Hepatocyte (in vitro differentiated cells): ENCODE measurements at regions not wholly inside any gene's neighbourhood (a gene's known extent, or its start where the extent isn't known, plus 50 kb on each side); places are given as distances from the start of the nearest gene placed in this dataset.

Experiments
- DNase-seq: peaks from one replicate; pipeline ENCODE4 v3.0.0-alpha.2; 2016; ENCODE audit warnings: low spot score
- H2AFZ ChIP-seq: fragments of 200-600 bp; sonication (generic); 2 replicates; pipeline ENCODE4 v1.6.0; 2016; ENCODE audit warnings: antibody characterized with exemption, mild to moderate bottlenecking
- H3K27ac ChIP-seq: fragments of 200-600 bp; sonication (generic); 2 replicates; pipeline ENCODE4 v1.5.1; 2016; ENCODE audit warnings: mild to moderate bottlenecking
- H3K27me3 ChIP-seq: fragments of 200-600 bp; sonication (generic); 2 replicates; pipeline ENCODE4 v1.6.1; 2016
- H3K36me3 ChIP-seq: fragments of 200-600 bp; sonication (generic); replicated peaks from 2 replicates; pipeline ENCODE4 v1.5.1; 2016; ENCODE audit warnings: low read depth; ENCODE audit not compliant: insufficient read depth
- H3K4me1 ChIP-seq: fragments of 200-600 bp; sonication (generic); 2 replicates; pipeline ENCODE4 v1.5.1; 2016; ENCODE audit warnings: mild to moderate bottlenecking, moderate library complexity; ENCODE audit not compliant: insufficient read depth
- H3K4me2 ChIP-seq: fragments of 200-600 bp; sonication (generic); 2 replicates; pipeline ENCODE4 v1.6.0; 2016
- H3K4me3 ChIP-seq: fragments of 200-600 bp; sonication (generic); 2 replicates; pipeline ENCODE4 v1.5.1; 2016; ENCODE audit warnings: mild to moderate bottlenecking
- H3K79me2 ChIP-seq: fragments of 200-600 bp; sonication (generic); 2 replicates; pipeline ENCODE4 v1.6.0; 2017; ENCODE audit warnings: mild to moderate bottlenecking
- H3K9me2 ChIP-seq: fragments of 200-600 bp; sonication (generic); replicated peaks from 2 replicates; pipeline ENCODE4 v1.6.0; 2017; ENCODE audit warnings: mild to moderate bottlenecking; ENCODE audit not compliant: insufficient read depth
- H3K9me3 ChIP-seq: fragments of 200-600 bp; sonication (generic); 2 replicates; pipeline ENCODE4 v1.5.1; 2016; ENCODE audit warnings: low read depth, mild to moderate bottlenecking
- H4K20me1 ChIP-seq: fragments of 200-600 bp; sonication (generic); 2 replicates; pipeline ENCODE4 v1.6.0; 2016; ENCODE audit warnings: mild to moderate bottlenecking; ENCODE audit not compliant: insufficient read depth, poor library complexity, severe bottlenecking
- EZH2 ChIP-seq: fragments of 200-600 bp; sonication (generic); IDR thresholded peaks from 2 replicates; pipeline ENCODE4 v1.6.1; 2016; ENCODE audit warnings: antibody characterized with exemption, mild to moderate bottlenecking, borderline replicate concordance
- EZH2phosphoT487 ChIP-seq: fragments of 200-600 bp; sonication (generic); IDR thresholded peaks from one replicate; pipeline ENCODE4 v1.6.1; 2018; ENCODE audit warnings: antibody characterized with exemption, mild to moderate bottlenecking, low read depth, moderate library complexity; ENCODE audit not compliant: unreplicated experiment, severe bottlenecking
- WGBS: methylation state at CpG from one replicate; pipeline ENCODE4 v1.1.6; 2016; ENCODE audit warnings: low lambda C conversion rate; ENCODE audit errors: missing lambda C conversion rate; 5-methylcytosine and 5-hydroxymethylcytosine counted together
- TF ChIP-seq, protein P1 (sequence below): fragments of 200-600 bp; sonication (generic); IDR thresholded peaks from 2 replicates; pipeline ENCODE4 v1.5.1; 2016; ENCODE audit warnings: antibody characterized with exemption, mild to moderate bottlenecking; ENCODE audit not compliant: poor library complexity

DNA sequence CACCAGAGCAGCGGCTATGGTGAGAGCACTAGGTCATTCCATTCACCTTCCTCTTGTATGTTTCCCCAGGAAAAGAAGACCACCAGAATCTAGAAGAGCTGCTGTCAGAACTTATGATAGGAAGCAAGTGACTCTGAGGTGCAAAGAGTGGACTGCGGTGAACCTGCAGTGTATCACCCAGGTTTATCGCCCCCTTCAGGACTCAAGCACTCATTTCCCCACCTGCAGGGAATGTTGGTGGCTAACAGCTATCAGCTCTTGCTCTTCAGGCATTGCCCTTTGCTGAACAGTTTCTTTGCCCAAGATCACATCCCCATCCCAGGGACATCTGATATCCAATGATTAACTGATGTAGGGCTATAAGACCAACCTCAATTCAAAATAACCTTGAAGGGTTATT is 66.3 kb upstream of the IL6 start:
- Histone ChIP-seq H3K79me2 (no peaks in the 10 kb centered on the region), H3K4me3 (no peak overlapping the region), H3K36me3 (no peaks in the 10 kb centered on the region), H4K20me1 (no peaks in the 10 kb centered on the region), H2AFZ (no peak overlapping the region), H3K9me2 (no peaks in the 10 kb centered on the region), H3K4me1 (no peaks in the 10 kb centered on the region), H3K27ac (no peak overlapping the region), H3K27me3 (no peaks in the 10 kb centered on the region), H3K9me3 (no peaks in the 10 kb centered on the region), H3K4me2 (no peak overlapping the region)
- DNase-seq, result no peak
- 76% methylated on average over 3 of the region's 3 CpGs for WGBS
- TF ChIP-seq EZH2phosphoT487, result no peak
- TF ChIP-seq EZH2, result no peak
- TF ChIP-seq, protein P1, sequence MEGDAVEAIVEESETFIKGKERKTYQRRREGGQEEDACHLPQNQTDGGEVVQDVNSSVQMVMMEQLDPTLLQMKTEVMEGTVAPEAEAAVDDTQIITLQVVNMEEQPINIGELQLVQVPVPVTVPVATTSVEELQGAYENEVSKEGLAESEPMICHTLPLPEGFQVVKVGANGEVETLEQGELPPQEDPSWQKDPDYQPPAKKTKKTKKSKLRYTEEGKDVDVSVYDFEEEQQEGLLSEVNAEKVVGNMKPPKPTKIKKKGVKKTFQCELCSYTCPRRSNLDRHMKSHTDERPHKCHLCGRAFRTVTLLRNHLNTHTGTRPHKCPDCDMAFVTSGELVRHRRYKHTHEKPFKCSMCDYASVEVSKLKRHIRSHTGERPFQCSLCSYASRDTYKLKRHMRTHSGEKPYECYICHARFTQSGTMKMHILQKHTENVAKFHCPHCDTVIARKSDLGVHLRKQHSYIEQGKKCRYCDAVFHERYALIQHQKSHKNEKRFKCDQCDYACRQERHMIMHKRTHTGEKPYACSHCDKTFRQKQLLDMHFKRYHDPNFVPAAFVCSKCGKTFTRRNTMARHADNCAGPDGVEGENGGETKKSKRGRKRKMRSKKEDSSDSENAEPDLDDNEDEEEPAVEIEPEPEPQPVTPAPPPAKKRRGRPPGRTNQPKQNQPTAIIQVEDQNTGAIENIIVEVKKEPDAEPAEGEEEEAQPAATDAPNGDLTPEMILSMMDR, result no peak

- no peak overlapping the region for H3K27ac ChIP-seq
- no peaks in the 10 kb centered on the region for H3K36me3 ChIP-seq
- DNase-seq, result no peak
- H3K4me2 ChIP-seq, result no peak overlapping the region
- no peaks in the 10 kb centered on the region for H4K20me1 ChIP-seq
- no peaks in the 10 kb centered on the region for H3K9me2 ChIP-seq
- TF ChIP-seq EZH2phosphoT487 (no peak), EZH2 (no peak)
- TF ChIP-seq, protein P1, result no peak
- H3K27me3 ChIP-seq, result no peaks in the 10 kb centered on the region
- no peak overlapping the region for H3K4me3 ChIP-seq
- no peaks in the 10 kb centered on the region for H3K9me3 ChIP-seq
- no peaks in the 10 kb centered on the region for H3K4me1 ChIP-seq
- no peaks in the 10 kb centered on the region for H3K79me2 ChIP-seq
- 81% methylated on average over 1 of the region's 1 CpG for WGBS
- H2AFZ ChIP-seq, result no peak overlapping the region
These were observed 66.7 kb upstream of the IL6 start for GRCh38 chr7:22660293-22660692.

DNA sequence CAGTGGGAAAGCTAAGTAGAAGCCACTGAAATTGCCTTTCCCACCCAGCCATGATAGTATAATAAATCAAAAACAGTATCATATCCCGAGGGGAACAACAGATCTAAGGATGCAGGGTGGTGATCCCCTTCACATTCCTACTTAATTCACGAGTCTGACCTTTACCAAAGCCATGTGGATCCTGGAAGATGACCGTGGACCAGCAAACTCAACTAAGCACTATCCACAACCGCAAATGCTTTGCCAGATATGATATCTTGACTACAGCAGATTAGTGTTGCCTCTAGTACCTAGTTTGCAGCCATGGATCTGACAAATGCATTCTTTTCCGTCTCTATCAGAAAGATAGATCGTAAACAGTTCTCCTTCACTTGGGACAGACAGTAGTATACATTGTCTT is 67.3 kb upstream of the IL6 start:
- WGBS, result 59% methylated on average over 6 of the region's 6 CpGs
- Histone ChIP-seq H3K27me3 (no peaks in the 10 kb centered on the region), H3K36me3 (no peaks in the 10 kb centered on the region), H3K4me3 (no peak overlapping the region), H4K20me1 (no peaks in the 10 kb centered on the region), H3K4me2 (no peak overlapping the region), H3K4me1 (no peaks in the 10 kb centered on the region), H3K27ac (no peak overlapping the region), H3K9me2 (no peaks in the 10 kb centered on the region), H3K79me2 (no peaks in the 10 kb centered on the region), H2AFZ (no peak overlapping the region), H3K9me3 (no peaks in the 10 kb centered on the region)
- TF ChIP-seq EZH2phosphoT487, result no peak
- TF ChIP-seq, protein P1, result no peak
- no peak for TF ChIP-seq EZH2
- no peak for DNase-seq

DNA sequence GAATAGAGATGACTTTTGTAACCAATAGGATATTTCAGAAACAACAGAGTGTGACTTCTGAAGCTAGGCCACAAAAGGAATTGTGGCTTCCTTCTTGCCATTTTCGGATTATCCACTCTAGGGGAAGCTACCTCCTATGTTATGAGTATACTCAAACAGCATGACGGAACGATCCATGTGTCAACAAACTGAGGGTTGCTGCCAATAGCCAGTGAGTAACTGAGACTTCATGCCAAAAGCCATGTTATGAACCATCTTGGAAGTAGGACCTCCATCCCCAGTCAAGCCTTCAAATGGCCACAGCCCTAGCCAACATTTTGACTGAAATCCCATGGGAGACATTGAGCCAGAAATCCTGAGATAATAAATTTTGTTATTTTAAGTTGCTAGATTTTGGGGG is 69.0 kb upstream of the IL6 start:
- no peak overlapping the region for H3K27ac ChIP-seq
- H3K36me3 ChIP-seq, result no peaks in the 10 kb centered on the region
- H3K9me2 ChIP-seq, result no peaks in the 10 kb centered on the region
- no peak overlapping the region for H2AFZ ChIP-seq
- no peaks in the 10 kb centered on the region for H3K9me3 ChIP-seq
- no peaks in the 10 kb centered on the region for H4K20me1 ChIP-seq
- no peak overlapping the region for H3K4me3 ChIP-seq
- H3K27me3 ChIP-seq, result no peaks in the 10 kb centered on the region
- H3K79me2 ChIP-seq, result no peaks in the 10 kb centered on the region
- WGBS, result 96% methylated on average over 3 of the region's 3 CpGs
- no peak overlapping the region for H3K4me2 ChIP-seq
- no peaks in the 10 kb centered on the region for H3K4me1 ChIP-seq
- no peak for DNase-seq
- TF ChIP-seq EZH2phosphoT487, result no peak
